Parathyroid adenoma (tissue), 2 donors: ENCODE measurements at regions not wholly inside any gene's neighbourhood (a gene's known extent, or its start where the extent isn't known, plus 50 kb on each side); places are given as distances from the start of the nearest gene placed in this dataset.

Source experiments
- H2AFZ ChIP-seq: fragments of 300-600 bp; sonication (generic); one replicate; pipeline ENCODE4 v1.7.0; 2017; ENCODE audit warnings: antibody characterized with exemption, mild to moderate bottlenecking
- H3K27ac ChIP-seq: fragments of 300-600 bp; sonication (generic); one replicate; pipeline ENCODE4 v1.7.0; 2017
- H3K27me3 ChIP-seq: fragments of 300-600 bp; sonication (generic); one replicate; pipeline ENCODE4 v1.7.0; 2017; ENCODE audit warnings: low read length; ENCODE audit not compliant: control insufficient read depth, insufficient read depth
- H3K36me3 ChIP-seq: fragments of 300-600 bp; sonication (generic); one replicate; pipeline ENCODE4 v1.7.0; 2017; ENCODE audit warnings: low read length; ENCODE audit not compliant: control insufficient read depth, insufficient read depth
- H3K4me1 ChIP-seq: fragments of 300-600 bp; sonication (generic); one replicate; pipeline ENCODE4 v1.7.0; 2017; ENCODE audit warnings: control low read depth
- H3K4me2 ChIP-seq: fragments of 300-600 bp; sonication (generic); one replicate; pipeline ENCODE4 v1.7.0; 2017; ENCODE audit warnings: low read length
- H3K4me3 ChIP-seq: fragments of 300-600 bp; sonication (generic); one replicate; pipeline ENCODE4 v1.7.0; 2017; ENCODE audit warnings: low read depth, low read length
- H3K79me2 ChIP-seq: fragments of 300-600 bp; sonication (generic); one replicate; pipeline ENCODE4 v1.7.0; 2017; ENCODE audit warnings: control low read depth
- H3K9ac ChIP-seq: fragments of 300-600 bp; sonication (generic); one replicate; pipeline ENCODE4 v1.7.0; 2017; ENCODE audit warnings: mild to moderate bottlenecking
- H3K9me3 ChIP-seq: fragments of 300-600 bp; sonication (generic); one replicate; pipeline ENCODE4 v1.7.0; 2017; ENCODE audit warnings: low read length; ENCODE audit not compliant: control insufficient read depth
- CTCF ChIP-seq: fragments of 300-600 bp; sonication (generic); IDR thresholded peaks from one replicate; pipeline ENCODE4 v1.7.0; 2017; ENCODE audit warnings: antibody characterized with exemption, mild to moderate bottlenecking
- donor health status: primary hyperparathyroidism.

- Histone ChIP-seq H3K4me1 (no peaks in the 10 kb centered on the region), H3K79me2 (no peaks in the 10 kb centered on the region), H3K4me3 (no peak overlapping the region), H3K9ac (no peak overlapping the region), H3K4me2 (no peak overlapping the region), H3K27ac (no peak overlapping the region), H3K27me3 (no peaks in the 10 kb centered on the region), H3K36me3 (no peaks in the 10 kb centered on the region), H3K9me3 (no peaks in the 10 kb centered on the region), H2AFZ (no peak overlapping the region)
- TF ChIP-seq CTCF: no peak
Measured at GRCh38 chr2:3110555-3110954, 267.1 kb downstream of the EIPR1 start.

GRCh38 chr2:3108710-3109702, 268.6 kb downstream of the EIPR1 start:
- peaks cover 3% of the 10 kb centered on the region for H3K4me1 ChIP-seq

GRCh38 chr2:3108105-3108504, 269.5 kb downstream of the EIPR1 start:
- Histone ChIP-seq H3K4me3 (no peak overlapping the region), H2AFZ (no peak overlapping the region)

More at GRCh38 chr2:3108710-3109702, 268.6 kb downstream of the EIPR1 start:
- no peaks in the 10 kb centered on the region for H3K79me2 ChIP-seq
- no peak for TF ChIP-seq CTCF
- no peaks in the 10 kb centered on the region for H3K36me3 ChIP-seq
- H3K27me3 ChIP-seq: no peaks in the 10 kb centered on the region
- H2AFZ ChIP-seq: no peak overlapping the region
- no peak overlapping the region for H3K9ac ChIP-seq
- H3K4me3 ChIP-seq: no peak overlapping the region
- H3K9me3 ChIP-seq: no peaks in the 10 kb centered on the region
- H3K4me2 ChIP-seq: no peak overlapping the region
- H3K27ac ChIP-seq: no peak overlapping the region

GRCh38 chr2:3107567-3107966, 270.1 kb downstream of the EIPR1 start:
- no peak for TF ChIP-seq CTCF
- Histone ChIP-seq H3K27me3 (no peaks in the 10 kb centered on the region), H2AFZ (no peak overlapping the region), H3K4me1 (peaks cover 3% of the 10 kb centered on the region), H3K9me3 (no peaks in the 10 kb centered on the region), H3K4me2 (no peak overlapping the region), H3K36me3 (no peaks in the 10 kb centered on the region), H3K79me2 (no peaks in the 10 kb centered on the region), H3K9ac (no peak overlapping the region), H3K4me3 (no peak overlapping the region), H3K27ac (no peak overlapping the region)

More at GRCh38 chr2:3108105-3108504, 269.5 kb downstream of the EIPR1 start:
- Histone ChIP-seq H3K27ac (no peak overlapping the region), H3K4me2 (no peak overlapping the region), H3K9ac (no peak overlapping the region), H3K4me1 (peaks cover 3% of the 10 kb centered on the region), H3K36me3 (no peaks in the 10 kb centered on the region), H3K79me2 (no peaks in the 10 kb centered on the region), H3K27me3 (no peaks in the 10 kb centered on the region), H3K9me3 (no peaks in the 10 kb centered on the region)
- TF ChIP-seq CTCF: no peak
